Activated CD4-positive, alpha-beta memory T cell treated with anti-CD3 and anti-CD28 coated beads for 36 hours (primary cell): ENCODE measurements at regions not wholly inside any gene's neighbourhood (a gene's known extent, or its start where the extent isn't known, plus 50 kb on each side); places are given as distances from the start of the nearest gene placed in this dataset.
A peak's percentile ranks its signal among the peaks of the same experiment; 100 is the strongest.
"Not testable (repeated sequence)": the region's sequence is repeated elsewhere in the genome, so short reads cannot be mapped to it uniquely, and the experiment has no call there.

Source experiments
- CTCF ChIA-PET: fragments of 350-600 bp; sonication (Branson Sonifier 250); formaldehyde crosslinking; loops from one replicate; lab custom pipeline; 2021; ENCODE audit warnings: antibody characterized with exemption, inconsistent platforms; lab: Charles Lee
- POLR2A ChIA-PET: fragments of 350-600 bp; sonication (Branson Sonifier 250); formaldehyde crosslinking; loops from one replicate; lab custom pipeline; 2021; ENCODE audit warnings: antibody characterized with exemption; lab: Charles Lee
- DNase-seq: peaks from one replicate; pipeline ENCODE4 v3.0.0-alpha.2; 2020
- H3K27ac Mint-ChIP-seq: one replicate; pipeline ENCODE4 v1.8.0; 2021; ENCODE audit warnings: mixed read lengths
- H3K27me3 Mint-ChIP-seq: one replicate; pipeline ENCODE4 v1.8.0; 2021; ENCODE audit warnings: mixed read lengths
- H3K36me3 Mint-ChIP-seq: one replicate; pipeline ENCODE4 v1.8.0; 2021; ENCODE audit warnings: mixed read lengths
- H3K4me1 Mint-ChIP-seq: one replicate; pipeline ENCODE4 v1.8.0; 2021; ENCODE audit warnings: low read depth, mixed read lengths
- H3K4me3 Mint-ChIP-seq: one replicate; pipeline ENCODE4 v1.8.0; 2021; ENCODE audit warnings: mild to moderate bottlenecking, mixed read lengths
- H3K9me3 Mint-ChIP-seq: one replicate; pipeline ENCODE4 v1.8.0; 2021; ENCODE audit warnings: mixed read lengths
- intact Hi-C: fragments of 100-400 bp; cut with micrococcal nuclease; formaldehyde crosslinking; loops from one replicate; pipeline ENCODE4 v1.15.1; 2023

GRCh38 chr12:93087840-93088610, 158.9 kb upstream of the EEA1 start:
- no peak overlapping the region for H3K27ac Mint-ChIP-seq
- peaks cover 8% of the 10 kb centered on the region for H3K9me3 Mint-ChIP-seq
- H3K4me1 Mint-ChIP-seq, result peaks cover 15% of the 10 kb centered on the region
- DNase-seq, result no peak
- no peaks in the 10 kb centered on the region for H3K36me3 Mint-ChIP-seq
- intact Hi-C loops, result no loop called here
- ChIA-PET CTCF (no interaction called here), POLR2A (no interaction called here)
- H3K4me3 Mint-ChIP-seq, result no peak overlapping the region
- no peaks in the 10 kb centered on the region for H3K27me3 Mint-ChIP-seq

GRCh38 chr12:93089805-93090569, 160.9 kb upstream of the EEA1 start:
- Mint-ChIP-seq H3K9me3 (peaks cover 8% of the 10 kb centered on the region), H3K27me3 (no peaks in the 10 kb centered on the region), H3K36me3 (no peaks in the 10 kb centered on the region), H3K4me3 (no peak overlapping the region), H3K27ac (no peak overlapping the region), H3K4me1 (peaks cover 15% of the 10 kb centered on the region)
- intact Hi-C loops, result loop anchor here (1.0 to 5.0 kb wide), 3 partner anchors 19 to 317 kb away; no protein-coding TSS in a partner anchor
- POLR2A ChIA-PET, result no interaction called here
- DNase-seq, result peak; percentile 43
- CTCF ChIA-PET, result no interaction called here

GRCh38 chr12:93090731-93091172, 161.7 kb upstream of the EEA1 start:
- intact Hi-C loops, result loop anchor here (1.0 to 5.0 kb wide), 3 partner anchors 18 to 317 kb away; no protein-coding TSS in a partner anchor
- peaks cover 15% of the 10 kb centered on the region for H3K4me1 Mint-ChIP-seq
- no peak overlapping the region for H3K27ac Mint-ChIP-seq
- ChIA-PET CTCF (no interaction called here), POLR2A (no interaction called here)
- no peak for DNase-seq
- no peak overlapping the region for H3K4me3 Mint-ChIP-seq
- no peaks in the 10 kb centered on the region for H3K27me3 Mint-ChIP-seq
- H3K36me3 Mint-ChIP-seq, result no peaks in the 10 kb centered on the region
- peaks cover 6% of the 10 kb centered on the region for H3K9me3 Mint-ChIP-seq

GRCh38 chr12:93091886-93092648, 163.0 kb upstream of the EEA1 start:
- no peaks in the 10 kb centered on the region for H3K36me3 Mint-ChIP-seq
- CTCF ChIA-PET, result no interaction called here
- POLR2A ChIA-PET, result no interaction called here
- no peaks in the 10 kb centered on the region for H3K27me3 Mint-ChIP-seq
- DNase-seq, result no peak
- H3K4me1 Mint-ChIP-seq, result peaks cover 15% of the 10 kb centered on the region
- H3K9me3 Mint-ChIP-seq, result no peaks in the 10 kb centered on the region
- H3K27ac Mint-ChIP-seq, result no peak overlapping the region
- intact Hi-C loops, result loop anchor here (2.0 to 5.0 kb wide), 2 partner anchors 17 to 315 kb away; no protein-coding TSS in a partner anchor
- no peak overlapping the region for H3K4me3 Mint-ChIP-seq

GRCh38 chr12:93092649-93092945, 163.5 kb upstream of the EEA1 start:
- Mint-ChIP-seq H3K9me3 (no peaks in the 10 kb centered on the region), H3K36me3 (no peaks in the 10 kb centered on the region), H3K27me3 (no peaks in the 10 kb centered on the region), H3K27ac (no peak overlapping the region), H3K4me1 (peaks cover 15% of the 10 kb centered on the region), H3K4me3 (no peak overlapping the region)
- intact Hi-C loops, result loop anchor here (5.0 kb wide), 1 partner anchor 315 kb away; no protein-coding TSS in a partner anchor
- CTCF ChIA-PET, result no interaction called here
- no peak for DNase-seq
- POLR2A ChIA-PET, result no interaction called here

- no peak overlapping the region for H3K27ac Mint-ChIP-seq
- no peak overlapping the region for H3K4me3 Mint-ChIP-seq
- H3K4me1 Mint-ChIP-seq, result peaks cover 17% of the 10 kb centered on the region
- intact Hi-C loops, result loop anchor here (5.0 kb wide), 1 partner anchor 314 kb away; no protein-coding TSS in a partner anchor
- no peak for DNase-seq
- ChIA-PET CTCF (no interaction called here), POLR2A (no interaction called here)
- H3K36me3 Mint-ChIP-seq, result no peaks in the 10 kb centered on the region
- no peaks in the 10 kb centered on the region for H3K27me3 Mint-ChIP-seq
- H3K9me3 Mint-ChIP-seq, result no peaks in the 10 kb centered on the region
Observed at GRCh38 chr12:93093243-93093642, 164.1 kb upstream of the EEA1 start.

- POLR2A ChIA-PET, result interaction anchor here (0.6 kb wide), 1 partner anchor 76 kb away, joined by 4 read pairs; no protein-coding TSS in a partner anchor
- H3K27me3 Mint-ChIP-seq, H3K27ac Mint-ChIP-seq, CTCF ChIA-PET, DNase-seq, H3K9me3 Mint-ChIP-seq, H3K36me3 Mint-ChIP-seq, H3K4me3 Mint-ChIP-seq: not testable (repeated sequence)
- peaks cover 24% of the 10 kb centered on the region for H3K4me1 Mint-ChIP-seq
- intact Hi-C loops, result loop anchor here (5.0 kb wide), 1 partner anchor 313 kb away; no protein-coding TSS in a partner anchor
Observed at GRCh38 chr12:93094222-93094621, 165.1 kb upstream of the EEA1 start.

GRCh38 chr12:93094988-93095737, 166.1 kb upstream of the EEA1 start:
- Mint-ChIP-seq H3K27me3 (no peaks in the 10 kb centered on the region), H3K9me3 (no peaks in the 10 kb centered on the region), H3K36me3 (no peaks in the 10 kb centered on the region), H3K27ac (no peak overlapping the region), H3K4me3 (no peak overlapping the region), H3K4me1 (peaks cover 19% of the 10 kb centered on the region)
- CTCF ChIA-PET, result interaction anchor here (4.3 kb wide), 1 partner anchor 302 kb away, joined by 33 read pairs; no protein-coding TSS in a partner anchor
- POLR2A ChIA-PET, result no interaction called here
- no peak for DNase-seq
- intact Hi-C loops, result loop anchor here (5.0 kb wide), 4 partner anchors 42 to 1007 kb away; no protein-coding TSS in a partner anchor

- Mint-ChIP-seq H3K4me1 (peaks cover 9% of the 10 kb centered on the region), H3K27ac (no peak overlapping the region), H3K9me3 (no peaks in the 10 kb centered on the region), H3K4me3 (no peak overlapping the region), H3K36me3 (no peaks in the 10 kb centered on the region), H3K27me3 (no peaks in the 10 kb centered on the region)
- intact Hi-C loops, result loop anchor here (5.0 kb wide), 3 partner anchors 40 to 1005 kb away; no protein-coding TSS in a partner anchor
- POLR2A ChIA-PET, result no interaction called here
- no peak for DNase-seq
- CTCF ChIA-PET, result interaction anchor here (0.6 to 5.0 kb wide), 37 partner anchors 12 to 1005 kb away, joined by 3 to 33 read pairs (median 4); partner anchors contain the start of gene EEA1
Observed at GRCh38 chr12:93097417-93097816, 168.3 kb upstream of the EEA1 start.

- ChIA-PET POLR2A (no interaction called here), CTCF (interaction anchor here (0.6 to 5.0 kb wide), 39 partner anchors 11 to 1004 kb away, joined by 3 to 33 read pairs (median 4); partner anchors contain the start of gene EEA1)
- no peaks in the 10 kb centered on the region for H3K27me3 Mint-ChIP-seq
- DNase-seq, result peak; percentile 75
- H3K9me3 Mint-ChIP-seq, result no peaks in the 10 kb centered on the region
- H3K4me1 Mint-ChIP-seq, result peaks cover 9% of the 10 kb centered on the region
- no peaks in the 10 kb centered on the region for H3K36me3 Mint-ChIP-seq
- no peak overlapping the region for H3K27ac Mint-ChIP-seq
- intact Hi-C loops, result loop anchor here (1.0 to 5.0 kb wide), 7 partner anchors 39 to 1004 kb away; partner anchors contain the start of gene NUDT4
- no peak overlapping the region for H3K4me3 Mint-ChIP-seq
Observed at GRCh38 chr12:93098077-93098476, 169.0 kb upstream of the EEA1 start.

- Mint-ChIP-seq H3K9me3 (no peaks in the 10 kb centered on the region), H3K4me1 (peaks cover 9% of the 10 kb centered on the region), H3K4me3 (no peak overlapping the region), H3K27ac (no peak overlapping the region), H3K27me3 (no peaks in the 10 kb centered on the region), H3K36me3 (no peaks in the 10 kb centered on the region)
- no peak for DNase-seq
- POLR2A ChIA-PET, result no interaction called here
- CTCF ChIA-PET, result interaction anchor here (1.0 to 5.0 kb wide), 4 partner anchors 10 to 320 kb away, joined by 3 to 30 read pairs (median 17); no protein-coding TSS in a partner anchor
- intact Hi-C loops, result loop anchor here (2.0 to 5.0 kb wide), 6 partner anchors 38 to 1003 kb away; no protein-coding TSS in a partner anchor
Observed at GRCh38 chr12:93099792-93100191, 170.7 kb upstream of the EEA1 start.
